Thyroid gland (tissue), 4 donors: ENCODE measurements at regions not wholly inside any gene's neighbourhood (a gene's known extent, or its start where the extent isn't known, plus 50 kb on each side); places are given as distances from the start of the nearest gene placed in this dataset.
"Not testable (repeated sequence)": the region's sequence is repeated elsewhere in the genome, so short reads cannot be mapped to it uniquely, and the experiment has no call there.

Experiments
- DNase-seq, 2 donors: peaks; one replicate each; pipeline ENCODE4 v3.0.0-alpha.2; 2019
- H3K27ac ChIP-seq, 3 donors: fragments of 200-600 bp; sonication (generic); 1 replicate in 2 of 3; 2 replicates in 1 of 3; pipeline ENCODE4 v1.5.1; 2016 to 2019; ENCODE audit warnings: mild to moderate bottlenecking in 1 of 3, moderate library complexity in 1 of 3
- H3K27me3 ChIP-seq: fragments of 200-600 bp; sonication (generic); one replicate; pipeline ENCODE4 v1.5.1; 2019
- H3K36me3 ChIP-seq, 2 donors: fragments of 200-600 bp; sonication (generic); one replicate each; pipeline ENCODE4 v1.5.1; 2016 to 2019
- H3K4me1 ChIP-seq, 2 donors: fragments of 200-600 bp; sonication (generic); one replicate each; pipeline ENCODE4 v1.5.1; 2017 to 2019
- H3K4me3 ChIP-seq, 3 donors: fragments of 200-600 bp; sonication (generic); replicated peaks in 1 of 3; 1 replicate in 2 of 3; 2 replicates in 1 of 3; pipeline ENCODE4 v1.5.1; 2016; ENCODE audit warnings: mild to moderate bottlenecking in 1 of 3
- H3K9me3 ChIP-seq: fragments of 200-600 bp; sonication (generic); one replicate; pipeline ENCODE4 v1.5.1; 2017
- CTCF ChIP-seq, 6 experiments: fragments of 200-600 bp in 3 of 6; fragments of 450-650 bp in 3 of 6; sonication (generic) in 3 of 6; IDR thresholded peaks; one replicate each; pipeline ENCODE4 v1.5.1; 2016 to 2019; ENCODE audit warnings: antibody characterized with exemption in 6 of 6, mild to moderate bottlenecking in 2 of 6, inconsistent platforms in 1 of 6, moderate library complexity in 1 of 6
- POLR2A ChIP-seq, 2 donors: fragments of 450-650 bp; IDR thresholded peaks; one replicate each; pipeline ENCODE4 v1.6.1; 2017; ENCODE audit warnings: antibody characterized with exemption in 2 of 2, mild to moderate bottlenecking in 2 of 2, moderate library complexity in 1 of 2
- WGBS, 2 donors: methylation state at CpG; one replicate each; pipeline ENCODE4 v1.1.5; 2017; 5-methylcytosine and 5-hydroxymethylcytosine counted together
- intact Hi-C: fragments of 100-400 bp; cut with DNase I; formaldehyde crosslinking; loops from one replicate; pipeline ENCODE4 v1.15.1; 2023

- intact Hi-C loops: no loop called here
- H3K9me3 ChIP-seq: no peaks in the 10 kb centered on the region
- no peaks in the 10 kb centered on the region for H3K4me1 ChIP-seq
- H3K27me3 ChIP-seq: no peaks in the 10 kb centered on the region
- 78 to 85% methylated on average over 2 of the region's 2 CpGs for WGBS, 2 donors
- no peak overlapping the region for H3K4me3 ChIP-seq
- TF ChIP-seq POLR2A (IDR thresholded peaks at IDR 0.05): no peak
- no peaks in the 10 kb centered on the region for H3K36me3 ChIP-seq
- DNase-seq: no peak
- no peak overlapping the region for H3K27ac ChIP-seq
Observed at GRCh38 chr17:71446645-71447437, 674.0 kb upstream of the SOX9 start.

DNA sequence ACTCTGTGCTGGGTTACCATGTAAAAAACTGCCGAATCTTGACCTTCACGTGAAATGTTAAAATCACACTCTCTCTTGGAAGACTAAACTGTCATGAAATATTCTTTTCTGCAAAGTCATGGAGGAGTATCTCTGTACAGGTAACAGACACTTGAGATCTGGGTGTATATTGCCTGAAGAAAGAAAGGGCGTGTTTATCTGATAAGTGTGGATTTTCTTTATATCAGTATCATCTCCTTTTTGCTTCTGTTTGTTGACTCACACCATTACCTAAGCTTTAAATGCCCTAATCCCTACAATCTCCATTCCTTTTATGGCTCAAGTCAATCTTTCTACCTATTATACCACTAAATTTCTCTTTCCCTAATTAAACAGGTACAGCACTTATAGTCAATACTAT lies 673.2 kb upstream of the SOX9 start:
- Histone ChIP-seq H3K27ac (no peak overlapping the region), H3K4me1 (no peaks in the 10 kb centered on the region), H3K9me3 (no peaks in the 10 kb centered on the region), H3K27me3 (no peaks in the 10 kb centered on the region), H3K36me3 (no peaks in the 10 kb centered on the region), H3K4me3 (no peak overlapping the region)
- 89 to 91% methylated on average over 3 of the region's 3 CpGs for WGBS, 2 donors
- no peak for TF ChIP-seq CTCF (IDR thresholded peaks at IDR 0.05)
- TF ChIP-seq POLR2A (IDR thresholded peaks at IDR 0.05): no peak
- intact Hi-C loops: no loop called here
- DNase-seq: no peak

DNA sequence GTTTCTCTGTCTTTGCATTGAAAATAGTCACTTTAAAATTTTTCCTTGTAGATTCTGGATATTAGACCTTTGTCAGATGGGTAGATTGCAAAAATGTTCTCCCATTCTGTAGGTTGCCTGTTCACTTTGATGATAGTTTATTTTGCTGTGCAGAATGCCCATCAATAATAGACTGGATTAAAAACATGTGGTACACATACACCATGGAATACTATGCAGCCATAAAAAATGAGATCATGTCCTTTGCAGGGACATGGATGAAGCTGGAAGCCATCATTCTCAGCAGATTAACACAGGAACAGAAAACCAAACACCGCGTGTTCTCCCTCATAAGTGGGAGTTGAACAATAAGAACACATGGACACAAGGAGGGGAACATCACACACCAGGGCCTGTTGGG lies 670.2 kb upstream of the SOX9 start:
- 46 to 76% methylated on average over 2 of the region's 2 CpGs for WGBS, 2 donors
- H3K27me3 ChIP-seq, H3K4me3 ChIP-seq, intact Hi-C loops, H3K36me3 ChIP-seq, H3K9me3 ChIP-seq, DNase-seq, H3K27ac ChIP-seq, H3K4me1 ChIP-seq: not testable (repeated sequence)

- H3K27me3 ChIP-seq: no peaks in the 10 kb centered on the region
- no peak for TF ChIP-seq POLR2A (IDR thresholded peaks at IDR 0.05)
- H3K4me1 ChIP-seq: no peaks in the 10 kb centered on the region
- no peak for DNase-seq
- no peaks in the 10 kb centered on the region for H3K9me3 ChIP-seq
- 89 to 90% methylated on average over 4 of the region's 4 CpGs for WGBS, 2 donors
- intact Hi-C loops: no loop called here
- H3K36me3 ChIP-seq: no peaks in the 10 kb centered on the region
- H3K27ac ChIP-seq: no peak overlapping the region
- no peak overlapping the region for H3K4me3 ChIP-seq
Observed at GRCh38 chr17:71453876-71454422, 666.9 kb upstream of the SOX9 start.

DNA sequence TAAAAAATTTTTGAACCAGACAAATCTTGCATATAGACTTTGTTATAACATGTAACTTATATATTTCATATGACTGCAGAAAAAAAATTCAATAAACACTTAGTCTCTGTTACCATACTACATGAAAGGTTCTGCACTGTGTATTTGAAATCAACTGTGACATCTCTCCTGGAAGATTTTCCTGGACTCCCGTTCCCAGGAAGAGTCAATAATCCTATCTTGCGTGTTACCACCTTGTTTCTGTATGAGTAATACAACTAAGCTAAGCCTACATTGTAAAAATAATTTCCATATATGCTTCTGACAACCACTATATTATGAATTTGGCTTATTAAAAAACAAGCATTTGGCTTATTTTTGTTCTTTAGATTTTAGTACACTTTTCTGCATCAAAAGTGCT lies 665.6 kb upstream of the SOX9 start:
- WGBS, 2 donors: 62 to 84% methylated on average over 2 of the region's 2 CpGs
- TF ChIP-seq POLR2A (IDR thresholded peaks at IDR 0.05) (no peak), CTCF (IDR thresholded peaks at IDR 0.05) (no peak)
- intact Hi-C loops: no loop called here
- no peaks in the 10 kb centered on the region for H3K4me1 ChIP-seq
- H3K9me3 ChIP-seq: no peaks in the 10 kb centered on the region
- no peak overlapping the region for H3K27ac ChIP-seq
- H3K4me3 ChIP-seq: no peak overlapping the region
- no peak for DNase-seq
- peaks cover 3% of the 10 kb centered on the region for H3K27me3 ChIP-seq
- no peaks in the 10 kb centered on the region for H3K36me3 ChIP-seq

DNA sequence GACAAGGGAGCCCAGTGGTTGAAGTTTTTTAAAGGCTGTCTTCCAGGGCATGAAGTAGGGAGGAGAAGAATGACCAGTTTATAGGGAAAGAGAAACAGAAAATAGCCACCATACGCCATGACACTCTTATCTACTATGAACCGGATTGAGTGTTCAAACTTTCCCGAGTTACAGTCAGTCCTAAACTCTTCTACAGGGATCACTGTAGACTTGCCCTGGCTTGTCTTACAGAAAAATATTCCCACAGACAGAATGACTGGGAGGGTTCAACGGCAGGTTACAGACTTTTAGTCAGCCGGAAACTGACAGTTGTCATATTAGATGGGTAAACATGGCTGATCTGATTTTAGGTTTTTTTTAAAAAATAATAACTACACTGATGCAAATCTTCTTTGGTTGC lies 662.5 kb upstream of the SOX9 start:
- Histone ChIP-seq H3K4me3 (no peak overlapping the region), H3K27ac (no peak overlapping the region), H3K9me3 (no peaks in the 10 kb centered on the region), H3K36me3 (no peaks in the 10 kb centered on the region), H3K4me1 (no peaks in the 10 kb centered on the region), H3K27me3 (peaks cover 3% of the 10 kb centered on the region)
- WGBS, 2 donors: 82 to 92% methylated on average over 5 of the region's 5 CpGs
- intact Hi-C loops: no loop called here
- DNase-seq: no peak
- TF ChIP-seq POLR2A (IDR thresholded peaks at IDR 0.05) (no peak), CTCF (IDR thresholded peaks at IDR 0.05) (no peak)
